MCF 10A (cell line): ENCODE measurements at regions not wholly inside any gene's neighbourhood (a gene's known extent, or its start where the extent isn't known, plus 50 kb on each side); places are given as distances from the start of the nearest gene placed in this dataset.

Experiments used
- BruUV-seq: library from RNA; stranded (reverse); fragments of 400-500 nt; replicated peaks from 2 replicates; lab custom pipeline; 2021; lab: Mats Ljungman, UMichigan
- CTCF ChIA-PET: fragments of 300-600 bp; sonication (Branson Sonifier 250); formaldehyde crosslinking; extraction: SDS; loops from one replicate; lab custom pipeline; 2021; ENCODE audit warnings: antibody characterized with exemption, inconsistent platforms; lab: Yijun Ruan, JAX
- POLR2A ChIA-PET: fragments of 300-600, 350-650 bp; sonication (Branson Sonifier 250); formaldehyde crosslinking; extraction: SDS; loops from one replicate; lab custom pipeline; 2020; ENCODE audit warnings: antibody characterized with exemption, inconsistent platforms; lab: Yijun Ruan, JAX
- DNase-seq: peaks from one replicate; pipeline ENCODE4 v3.0.0-alpha.2; 2018; ENCODE audit not compliant: unreplicated experiment
- H3K27ac Mint-ChIP-seq: one replicate; pipeline ENCODE4 v1.8.0; 2022; ENCODE audit warnings: mild to moderate bottlenecking, low read depth, mixed read lengths; ENCODE audit not compliant: unreplicated experiment
- H3K27me3 Mint-ChIP-seq: one replicate; pipeline ENCODE4 v1.8.0; 2022; ENCODE audit warnings: mixed read lengths; ENCODE audit not compliant: insufficient read depth, unreplicated experiment
- H3K36me3 Mint-ChIP-seq: one replicate; pipeline ENCODE4 v1.8.0; 2022; ENCODE audit warnings: mild to moderate bottlenecking, moderate library complexity, mixed read lengths; ENCODE audit not compliant: insufficient read depth, unreplicated experiment
- H3K4me1 Mint-ChIP-seq: one replicate; pipeline ENCODE4 v1.8.0; 2022; ENCODE audit warnings: mixed read lengths; ENCODE audit not compliant: insufficient read depth, unreplicated experiment
- H3K4me3 Mint-ChIP-seq: one replicate; pipeline ENCODE4 v1.8.0; 2022; ENCODE audit warnings: mild to moderate bottlenecking, moderate library complexity, mixed read lengths; ENCODE audit not compliant: unreplicated experiment
- H3K9me3 Mint-ChIP-seq: one replicate; pipeline ENCODE4 v1.8.0; 2022; ENCODE audit warnings: mixed read lengths; ENCODE audit not compliant: unreplicated experiment
- CTCF ChIP-seq: fragments of 200-600 bp; IDR thresholded peaks from one replicate; pipeline ENCODE4 v1.8.0; 2022; ENCODE audit warnings: antibody characterized with exemption, mild to moderate bottlenecking; ENCODE audit not compliant: unreplicated experiment
- intact Hi-C: fragments of 100-400 bp; cut with micrococcal nuclease; formaldehyde crosslinking; loops from 2 replicates; pipeline ENCODE4 v1.14.1; 2022

- BruUV-seq = no TSS peak
- no peak for DNase-seq
- H3K27ac Mint-ChIP-seq = no peak overlapping the region
- H3K4me1 Mint-ChIP-seq = no peaks in the 10 kb centered on the region
- CTCF ChIA-PET = no interaction called here
- no peaks in the 10 kb centered on the region for H3K36me3 Mint-ChIP-seq
- H3K4me3 Mint-ChIP-seq = no peak overlapping the region
- H3K9me3 Mint-ChIP-seq = no peaks in the 10 kb centered on the region
- intact Hi-C loops = no loop called here
- TF ChIP-seq CTCF = no peak
- POLR2A ChIA-PET = interaction anchor here (0.8 kb wide), 1 partner anchor 83 kb away, joined by 3 read pairs; no protein-coding TSS in a partner anchor
- no peaks in the 10 kb centered on the region for H3K27me3 Mint-ChIP-seq
Measured at GRCh38 chr7:110179037-110179436, 911.9 kb upstream of the LRRN3 start.

DNA sequence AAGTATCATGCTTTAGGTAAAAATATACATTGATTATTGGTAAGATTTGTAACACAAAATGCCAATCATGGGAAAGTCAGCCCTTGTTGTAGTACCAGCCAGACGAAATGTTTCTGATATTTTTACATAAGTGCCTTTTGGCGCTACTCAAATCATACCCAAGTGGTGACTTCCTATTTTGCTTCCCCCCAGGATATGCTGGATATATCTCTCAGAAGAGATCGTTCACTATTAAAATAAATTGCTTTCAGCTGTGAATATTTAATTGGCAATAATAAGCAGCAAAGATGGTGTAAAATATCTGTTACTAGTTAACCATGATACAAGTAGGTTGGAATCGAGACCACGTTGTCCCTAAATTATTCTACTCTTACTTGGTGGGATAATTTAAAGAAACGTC, 909.2 kb upstream of the LRRN3 start:
- H3K27ac Mint-ChIP-seq = no peak overlapping the region
- no peaks in the 10 kb centered on the region for H3K36me3 Mint-ChIP-seq
- intact Hi-C loops = no loop called here
- no peaks in the 10 kb centered on the region for H3K9me3 Mint-ChIP-seq
- no peaks in the 10 kb centered on the region for H3K27me3 Mint-ChIP-seq
- no peak for DNase-seq
- ChIA-PET CTCF (no interaction called here), POLR2A (no interaction called here)
- TF ChIP-seq CTCF = no peak
- H3K4me3 Mint-ChIP-seq = no peak overlapping the region
- no peaks in the 10 kb centered on the region for H3K4me1 Mint-ChIP-seq
- no TSS peak for BruUV-seq

DNA sequence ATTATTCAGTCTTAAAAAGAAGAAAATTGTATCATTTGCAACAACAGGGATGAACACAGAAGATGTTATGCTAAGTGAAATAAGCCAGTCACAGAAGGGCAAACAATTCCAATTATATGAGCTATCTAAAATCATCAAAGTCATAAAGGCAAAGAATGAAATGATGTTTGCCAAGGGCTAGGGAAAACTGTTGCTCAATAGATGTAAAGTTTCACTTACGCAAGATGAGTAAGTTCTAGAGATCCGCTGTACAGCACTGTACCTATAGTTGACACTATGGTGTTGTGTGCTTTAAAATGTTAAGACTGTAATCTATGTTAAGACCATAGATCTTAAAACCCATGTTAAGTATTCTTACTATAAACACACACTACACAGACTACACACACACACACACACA, 904.6 kb upstream of the LRRN3 start:
- peak; percentile 72 for DNase-seq
- no peaks in the 10 kb centered on the region for H3K4me1 Mint-ChIP-seq
- peaks cover 13% of the 10 kb centered on the region for H3K9me3 Mint-ChIP-seq
- H3K4me3 Mint-ChIP-seq = no peak overlapping the region
- H3K27me3 Mint-ChIP-seq = no peaks in the 10 kb centered on the region
- no peak overlapping the region for H3K27ac Mint-ChIP-seq
- intact Hi-C loops = no loop called here
- no TSS peak for BruUV-seq
- CTCF ChIA-PET = interaction anchor here (0.7 to 1.3 kb wide), 2 partner anchors 27 to 366 kb away, joined by 3 read pairs; no protein-coding TSS in a partner anchor
- no peaks in the 10 kb centered on the region for H3K36me3 Mint-ChIP-seq
- POLR2A ChIA-PET = interaction anchor here (0.6 kb wide), 1 partner anchor 9 kb away, joined by 3 read pairs; no protein-coding TSS in a partner anchor
- TF ChIP-seq CTCF = no peak

- BruUV-seq = no TSS peak
- ChIA-PET CTCF (no interaction called here), POLR2A (no interaction called here)
Measured at GRCh38 chr7:110187877-110188554, 902.9 kb upstream of the LRRN3 start.

More at GRCh38 chr7:110187877-110188554, 902.9 kb upstream of the LRRN3 start:
- no peak for DNase-seq
- peaks cover 13% of the 10 kb centered on the region for H3K9me3 Mint-ChIP-seq
- intact Hi-C loops = no loop called here
- no peak overlapping the region for H3K27ac Mint-ChIP-seq
- no peaks in the 10 kb centered on the region for H3K4me1 Mint-ChIP-seq
- H3K27me3 Mint-ChIP-seq = no peaks in the 10 kb centered on the region
- TF ChIP-seq CTCF = no peak
- no peaks in the 10 kb centered on the region for H3K36me3 Mint-ChIP-seq
- H3K4me3 Mint-ChIP-seq = no peak overlapping the region
